H1 (cell line): ENCODE measurements at regions not wholly inside any gene's neighbourhood (a gene's known extent, or its start where the extent isn't known, plus 50 kb on each side); places are given as distances from the start of the nearest gene placed in this dataset.
A peak's percentile ranks its signal among the peaks of the same experiment; 100 is the strongest.

Experiments used
- CTCF ChIA-PET: fragments of 300-600 bp; sonication (Branson Sonifier 250); formaldehyde crosslinking; loops from one replicate; lab custom pipeline; 2021; ENCODE audit not compliant: partially characterized antibody; lab: Charles Lee
- POLR2A ChIA-PET: fragments of 300-600 bp; sonication (Branson Sonifier 250); formaldehyde crosslinking; loops from one replicate; lab custom pipeline; 2021; ENCODE audit warnings: inconsistent platforms; ENCODE audit not compliant: partially characterized antibody; lab: Charles Lee
- DNase-seq, 2 experiments: peaks; one replicate each; pipeline versions ENCODE4 v3.0.0 to v3.0.0-alpha.2; 2010 to 2022; ENCODE audit warnings: low spot score in 2 of 2, low read depth in 1 of 2, mixed read lengths in 1 of 2
- FAIRE-seq: peaks from 2 replicates; lab custom pipeline; 2011; peaks lifted over from hg19 to GRCh38; lab: Jason Lieb, UNC
- H2AFZ ChIP-seq: 2 replicates; pipeline ENCODE4 v1.8.1; 2012; ENCODE audit warnings: low read length, inconsistent platforms
- H2AK5ac ChIP-seq: 2 replicates; pipeline ENCODE4 v1.6.1; 2013; ENCODE audit warnings: low read depth, low read length
- H2BK120ac ChIP-seq: replicated peaks from 2 replicates; pipeline ENCODE3; 2013; ENCODE audit warnings: low read depth, low read length, inconsistent platforms
- H2BK12ac ChIP-seq: 2 replicates; pipeline ENCODE4 v1.6.1; 2013; ENCODE audit warnings: low read depth, low read length
- H2BK15ac ChIP-seq: 2 replicates; pipeline ENCODE4 v1.6.1; 2013; ENCODE audit warnings: low read length
- H2BK20ac ChIP-seq: 2 replicates; pipeline ENCODE4 v1.6.1; 2013; ENCODE audit warnings: low read length
- H2BK5ac ChIP-seq: 2 replicates; pipeline ENCODE4 v1.6.1; 2013; ENCODE audit warnings: low read depth, low read length
- H3K14ac ChIP-seq: 2 replicates; pipeline ENCODE4 v1.6.1; 2013; ENCODE audit warnings: inconsistent platforms; ENCODE audit not compliant: insufficient read length
- H3K18ac ChIP-seq: 2 replicates; pipeline ENCODE4 v1.6.1; 2013; ENCODE audit warnings: low read length; ENCODE audit errors: extremely low read depth
- H3K23ac ChIP-seq: 2 replicates; pipeline ENCODE4 v1.6.1; 2013; ENCODE audit warnings: inconsistent platforms; ENCODE audit not compliant: insufficient read length
- H3K23me2 ChIP-seq: 2 replicates; pipeline ENCODE4 v1.6.1; 2013; ENCODE audit warnings: low read depth, low read length
- H3K27ac ChIP-seq: 2 replicates; pipeline ENCODE4 v1.6.1; 2011; ENCODE audit warnings: low read depth, low read length, inconsistent platforms
- H3K27me3 ChIP-seq, 4 experiments: replicated peaks in 1 of 4; 1 replicate in 1 of 4; 2 replicates in 3 of 4; pipeline versions ENCODE4 v1.6.1 to v1.8.1; 2011 to 2013; ENCODE audit warnings: low read length in 3 of 4, mild to moderate bottlenecking in 3 of 4, inconsistent platforms in 2 of 4, mixed read lengths in 2 of 4, moderate library complexity in 1 of 4; ENCODE audit not compliant: control insufficient read depth in 3 of 4, insufficient read depth in 3 of 4; ENCODE audit errors: extremely low read depth in 1 of 4
- H3K36me3 ChIP-seq, 4 experiments: 2 replicates each; pipeline versions ENCODE4 v1.6.1 to v1.8.1; 2011 to 2013; ENCODE audit warnings: mild to moderate bottlenecking in 4 of 4, low read length in 3 of 4, moderate library complexity in 2 of 4, control low read depth in 1 of 4, inconsistent platforms in 1 of 4; ENCODE audit not compliant: insufficient read depth in 4 of 4, control insufficient read depth in 2 of 4
- H3K4ac ChIP-seq: replicated peaks from 2 replicates; pipeline ENCODE3; 2013; ENCODE audit warnings: low read length, low read depth, mixed read lengths, inconsistent platforms; ENCODE audit not compliant: insufficient read length
- H3K4me1 ChIP-seq, 4 experiments: replicated peaks in 1 of 4; 1 replicate in 1 of 4; 2 replicates in 3 of 4; pipeline versions ENCODE4 v1.6.1 to v1.8.1; 2011 to 2013; ENCODE audit warnings: low read length in 3 of 4, inconsistent platforms in 2 of 4, mixed read lengths in 1 of 4; ENCODE audit not compliant: insufficient read depth in 4 of 4, control insufficient read depth in 3 of 4
- H3K4me2 ChIP-seq, 2 experiments: 2 replicates each; pipeline versions ENCODE4 v1.6.1 to v1.8.1; 2011 to 2013; ENCODE audit warnings: low read depth in 2 of 2, low read length in 2 of 2, control low read depth in 1 of 2, inconsistent platforms in 1 of 2, mild to moderate bottlenecking in 1 of 2; ENCODE audit not compliant: insufficient read depth in 1 of 2
- H3K4me3 ChIP-seq, 4 experiments: fragments of 200-600, 300-600 bp in 1 of 4; sonication (generic), shearing (Covaris generic), sonication (Bioruptor Twin) in 1 of 4; 2 replicates each; pipeline versions ENCODE4 v1.5.1 to v1.8.1; 2011 to 2016; ENCODE audit warnings: low read length in 4 of 4, low read depth in 3 of 4, control low read depth in 2 of 4, inconsistent platforms in 2 of 4, mild to moderate bottlenecking in 2 of 4, mixed read lengths in 1 of 4, moderate library complexity in 1 of 4; ENCODE audit not compliant: insufficient read depth in 2 of 4; ENCODE audit errors: extremely low read depth in 1 of 4
- H3K56ac ChIP-seq: replicated peaks from 2 replicates; pipeline ENCODE3; 2013; ENCODE audit warnings: low read depth, mild to moderate bottlenecking, mixed read lengths, low read length, inconsistent platforms; ENCODE audit not compliant: insufficient read length
- H3K79me1 ChIP-seq: 2 replicates; pipeline ENCODE4 v1.6.1; 2013; ENCODE audit warnings: low read depth, low read length, control low read depth
- H3K79me2 ChIP-seq, 2 experiments: 2 replicates each; pipeline versions ENCODE4 v1.6.1 to v1.8.1; 2012 to 2013; ENCODE audit warnings: low read length in 2 of 2, mild to moderate bottlenecking in 2 of 2, inconsistent platforms in 1 of 2; ENCODE audit not compliant: insufficient read depth in 2 of 2, control insufficient read depth in 1 of 2
- H3K9ac ChIP-seq, 4 experiments: replicated peaks in 1 of 4; 1 replicate in 1 of 4; 2 replicates in 3 of 4; pipeline versions ENCODE4 v1.6.1 to v1.8.1; 2011 to 2013; ENCODE audit warnings: low read depth in 3 of 4, low read length in 3 of 4, control low read depth in 2 of 4, mild to moderate bottlenecking in 2 of 4, moderate library complexity in 2 of 4, inconsistent platforms in 1 of 4; ENCODE audit errors: extremely low read depth in 1 of 4
- H3K9me3 ChIP-seq, 2 experiments: 2 replicates each; pipeline versions ENCODE4 v1.6.1 to v1.8.1; 2012 to 2013; ENCODE audit warnings: mild to moderate bottlenecking in 2 of 2, moderate library complexity in 2 of 2, control low read depth in 1 of 2, inconsistent platforms in 1 of 2, low read depth in 1 of 2, low read length in 1 of 2, mixed read lengths in 1 of 2; ENCODE audit not compliant: insufficient read depth in 2 of 2
- H4K20me1 ChIP-seq, 2 experiments: replicated peaks in 1 of 2; 2 replicates each; pipeline versions ENCODE3 to v1.8.1; 2011 to 2013; ENCODE audit warnings: inconsistent platforms in 2 of 2, low read length in 2 of 2, mild to moderate bottlenecking in 1 of 2; ENCODE audit not compliant: insufficient read depth in 2 of 2, control insufficient read depth in 1 of 2
- H4K5ac ChIP-seq: 2 replicates; pipeline ENCODE4 v1.6.1; 2013; ENCODE audit warnings: low read length, low read depth, mixed read lengths, inconsistent platforms; ENCODE audit not compliant: insufficient read length
- H4K8ac ChIP-seq: 2 replicates; pipeline ENCODE4 v1.8.0; 2013; ENCODE audit warnings: mild to moderate bottlenecking, moderate library complexity, low read length, inconsistent platforms; ENCODE audit not compliant: insufficient read depth; ENCODE audit errors: extremely low read depth
- H4K91ac ChIP-seq: replicated peaks from 2 replicates; pipeline ENCODE3; 2013; ENCODE audit warnings: low read length, mixed read lengths, inconsistent platforms; ENCODE audit not compliant: insufficient read length
- ASH2L ChIP-seq: fragments of 200-600, 300-600 bp; sonication (generic); IDR thresholded peaks from one replicate; pipeline ENCODE4 v1.7.1; 2017; ENCODE audit warnings: low read length
- BCL11A ChIP-seq, 2 experiments: IDR thresholded peaks; one replicate each; pipeline ENCODE4 v1.6.1; 2011; ENCODE audit warnings: low read depth in 2 of 2, low read length in 2 of 2, mild to moderate bottlenecking in 2 of 2
- WGBS, 2 experiments: shearing (Covaris generic) in 1 of 2; methylation state at CpG; one replicate each; pipeline versions ENCODE4 v1.1.6 to v1.1.7; 2013 to 2015; ENCODE audit warnings: low lambda C conversion rate in 2 of 2, mixed read lengths in 2 of 2, inconsistent platforms in 1 of 2, low coverage in 1 of 2, missing lambda C conversion rate in 1 of 2; ENCODE audit not compliant: insufficient replicate concordance in 2 of 2, insufficient coverage in 1 of 2, insufficient read length in 1 of 2; ENCODE audit errors: extremely low coverage in 1 of 2, missing lambda C conversion rate in 1 of 2; 5-methylcytosine and 5-hydroxymethylcytosine counted together

GRCh38 chr14:24715239-24715638 is 81.2 kb upstream of the GZMB start:
- Histone ChIP-seq H3K79me2 (no peaks in the 10 kb centered on the region), H3K4me3 (no peak overlapping the region), H4K5ac (no peak overlapping the region), H3K56ac (no peak overlapping the region), H3K79me1 (no peaks in the 10 kb centered on the region), H3K4me1 (no peaks in the 10 kb centered on the region), H3K9ac (no peak overlapping the region), H3K14ac (no peak overlapping the region), H2BK12ac (no peak overlapping the region), H3K27ac (no peak overlapping the region), H3K23ac (no peak overlapping the region), H3K9me3 (no peaks in the 10 kb centered on the region), H4K20me1 (no peaks in the 10 kb centered on the region), H3K4ac (no peak overlapping the region), H3K36me3 (no peaks in the 10 kb centered on the region), H3K4me2 (no peak overlapping the region), H4K91ac (no peak overlapping the region), H3K23me2 (no peaks in the 10 kb centered on the region), H2BK120ac (no peak overlapping the region), H2BK20ac (no peak overlapping the region), H4K8ac (no peak overlapping the region), H2AK5ac (no peak overlapping the region), H2BK5ac (no peak overlapping the region), H3K18ac (no peak overlapping the region), H3K27me3 (no peaks in the 10 kb centered on the region), H2AFZ (0 out of 2 replicates have a peak overlapping the region, but pooled peaks have one; percentile 72), H2BK15ac (no peak overlapping the region)
- WGBS, 2 experiments: 82% methylated on average over 2 of the region's 2 CpGs; no CpG with 5 or more reads in 1 of the 2 experiments
- no peak for FAIRE-seq
- ChIA-PET CTCF (interaction anchor here (0.8 to 1.4 kb wide), 4 partner anchors 111 to 691 kb away, joined by 3 to 4 read pairs (median 3); no protein-coding TSS in a partner anchor), POLR2A (no interaction called here)
- TF ChIP-seq ASH2L (no peak), BCL11A (IDR thresholded peaks at IDR 0.05; ENCODE audit: low read depth in 2 of 2, low read length in 2 of 2) (no peak)
- no peak for DNase-seq
